ENCODE measurements at regions not wholly inside any gene's neighbourhood (a gene's known extent, or its start where the extent isn't known, plus 50 kb on each side); places are given as distances from the start of the nearest gene placed in this dataset.

GRCh38 chr11:90930252-90930651 is 707.4 kb upstream of the CHORDC1 start:
- DNase-seq (ENCODE audit: low read depth in 4 of 4, low spot score in 3 of 4): no peak

GRCh38 chr11:90919332-90919731 is 696.5 kb upstream of the CHORDC1 start:
- no peak for DNase-seq (ENCODE audit: low read depth in 4 of 4, low spot score in 3 of 4)

- DNase-seq (ENCODE audit: low read depth in 4 of 4, low spot score in 3 of 4): no peak
Measured at GRCh38 chr11:90916706-90917105, 693.9 kb upstream of the CHORDC1 start.

DNA sequence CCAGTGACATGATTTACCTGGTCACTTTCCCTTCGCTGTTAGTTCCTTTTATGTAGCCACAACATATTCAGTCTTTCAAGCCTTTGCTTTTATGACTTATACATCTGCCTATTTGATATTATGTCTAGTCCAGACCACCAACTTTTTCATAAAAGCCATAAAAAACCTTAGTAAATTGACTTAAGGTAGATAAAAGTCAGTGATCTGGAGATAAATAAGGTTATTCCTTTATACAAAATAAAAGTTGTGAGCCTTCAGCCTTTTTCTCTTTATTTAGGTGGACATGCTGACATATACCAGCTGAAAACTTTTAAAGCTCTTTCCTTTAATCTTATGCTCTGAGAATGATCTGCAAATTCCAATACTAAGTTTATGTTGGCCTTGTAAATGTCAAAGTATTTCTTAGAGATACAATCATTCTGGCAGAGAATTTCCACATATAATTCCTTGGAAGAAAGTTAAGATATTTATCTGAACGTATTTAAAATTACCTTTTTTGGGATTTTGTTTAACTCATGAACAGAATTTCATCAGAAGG is 690.4 kb upstream of the CHORDC1 start:
- no peak for DNase-seq (ENCODE audit: low read depth in 4 of 4, low spot score in 3 of 4)

DNA sequence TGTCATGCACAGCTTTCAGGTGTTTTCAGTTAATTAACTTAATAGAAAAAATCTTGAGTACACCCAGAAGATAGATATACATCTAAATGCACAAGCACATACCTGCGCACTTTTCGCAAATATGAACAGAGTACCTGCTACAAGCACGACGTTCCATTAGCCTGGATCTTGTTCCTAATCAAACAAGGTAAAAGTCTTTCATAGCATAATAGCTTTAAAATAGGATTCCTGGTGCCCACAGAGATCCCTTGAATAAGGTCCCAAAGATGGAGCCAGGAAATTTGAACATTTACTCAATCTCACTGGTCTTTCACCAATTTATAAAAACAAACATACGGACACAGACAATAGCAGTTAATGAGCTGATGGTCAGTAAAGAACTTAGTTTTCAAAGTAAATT is 689.8 kb upstream of the CHORDC1 start:
- DNase-seq (ENCODE audit: low read depth in 4 of 4, low spot score in 3 of 4): no peak

DNA sequence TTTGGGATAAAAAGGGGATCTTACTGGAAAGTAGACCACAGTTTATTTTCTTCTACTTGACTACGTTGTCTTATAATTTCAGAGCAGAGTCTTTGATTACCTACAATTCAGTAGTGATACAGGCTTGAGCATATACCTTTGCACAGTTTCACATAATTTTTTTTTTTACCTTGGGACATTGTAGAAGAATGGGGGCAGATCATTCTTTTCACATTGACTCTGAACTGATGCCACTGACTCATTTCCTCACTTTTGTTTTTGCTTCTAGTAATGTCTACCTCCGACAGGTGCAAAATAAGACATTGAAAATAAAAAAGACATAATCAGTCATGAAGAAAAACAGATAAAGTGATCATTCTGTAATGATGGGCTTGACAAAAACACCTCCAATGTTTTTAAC is 688.3 kb upstream of the CHORDC1 start:
- DNase-seq (ENCODE audit: low read depth in 4 of 4, low spot score in 3 of 4): no peak

GRCh38 chr11:90908074-90908473 is 685.2 kb upstream of the CHORDC1 start:
- DNase-seq (ENCODE audit: low read depth in 4 of 4, low spot score in 3 of 4): no peak

- no peak for DNase-seq (ENCODE audit: low read depth in 4 of 4, low spot score in 3 of 4)
Measured at GRCh38 chr11:90895850-90896249, 673.0 kb upstream of the CHORDC1 start.

- DNase-seq (ENCODE audit: low read depth in 4 of 4, low spot score in 3 of 4): no peak
Measured at GRCh38 chr11:90890347-90890746, 667.5 kb upstream of the CHORDC1 start.

DNA sequence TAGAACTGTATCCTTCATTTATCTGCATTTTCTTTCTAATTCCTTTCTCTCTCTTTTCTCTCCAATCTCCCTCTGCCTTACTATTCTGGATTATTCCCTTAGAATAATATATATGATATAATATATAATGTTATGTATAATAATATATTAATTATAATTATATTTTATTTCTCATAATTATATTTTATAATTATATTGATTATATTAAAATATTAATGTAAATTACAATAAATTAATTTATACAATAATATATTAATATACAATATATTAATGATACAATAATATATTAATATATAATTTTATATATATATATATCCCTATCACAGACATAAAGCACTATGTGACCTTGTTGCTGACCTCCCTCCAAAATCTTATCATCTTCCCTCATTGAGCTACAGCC is 661.3 kb upstream of the CHORDC1 start:
- DNase-seq (ENCODE audit: low read depth in 4 of 4, low spot score in 3 of 4): no peak

GRCh38 chr11:90874986-90875385 is 652.1 kb upstream of the CHORDC1 start:
- DNase-seq (ENCODE audit: low read depth in 4 of 4, low spot score in 3 of 4): no peak

DNA sequence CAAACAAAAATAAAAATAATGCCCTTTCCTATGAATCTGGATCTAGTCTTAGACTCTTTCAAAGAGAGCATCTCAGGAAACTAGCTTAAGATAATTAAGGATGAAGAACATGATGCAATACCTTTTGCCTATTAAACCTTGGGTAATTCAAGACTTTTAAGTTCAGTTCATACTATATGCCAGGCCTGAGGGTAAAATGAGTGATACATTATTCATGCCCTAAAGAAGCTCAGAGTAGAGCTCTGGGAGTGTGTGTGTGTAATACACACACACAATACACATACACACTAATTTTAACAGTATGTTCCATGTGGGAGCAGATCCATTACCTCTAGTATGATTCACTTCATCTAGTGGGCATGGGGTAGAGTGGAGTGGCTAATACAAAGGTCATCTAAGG is 651.4 kb upstream of the CHORDC1 start:
- no peak for DNase-seq (ENCODE audit: low read depth in 4 of 4, low spot score in 3 of 4)

DNA sequence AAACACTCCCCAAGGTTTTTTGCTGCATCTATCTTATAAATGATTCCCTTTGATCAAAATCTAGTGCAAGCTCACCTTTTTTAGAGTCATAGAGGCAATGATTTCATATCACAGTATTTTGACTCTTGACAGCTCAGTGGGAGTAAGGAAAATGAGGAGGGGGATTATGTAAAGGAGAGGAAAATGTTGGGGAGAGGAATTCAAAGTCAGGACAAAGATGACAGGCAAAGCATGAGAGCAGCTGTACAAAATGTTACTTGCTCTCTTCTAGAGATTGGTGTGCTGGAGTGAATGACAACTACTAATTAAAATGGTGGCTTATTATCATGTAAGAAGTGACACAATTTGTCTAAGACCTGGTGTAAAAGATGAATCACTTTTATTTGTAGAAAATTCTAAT is 644.6 kb upstream of the CHORDC1 start:
- DNase-seq (ENCODE audit: low read depth in 4 of 4, low spot score in 3 of 4): no peak

DNA sequence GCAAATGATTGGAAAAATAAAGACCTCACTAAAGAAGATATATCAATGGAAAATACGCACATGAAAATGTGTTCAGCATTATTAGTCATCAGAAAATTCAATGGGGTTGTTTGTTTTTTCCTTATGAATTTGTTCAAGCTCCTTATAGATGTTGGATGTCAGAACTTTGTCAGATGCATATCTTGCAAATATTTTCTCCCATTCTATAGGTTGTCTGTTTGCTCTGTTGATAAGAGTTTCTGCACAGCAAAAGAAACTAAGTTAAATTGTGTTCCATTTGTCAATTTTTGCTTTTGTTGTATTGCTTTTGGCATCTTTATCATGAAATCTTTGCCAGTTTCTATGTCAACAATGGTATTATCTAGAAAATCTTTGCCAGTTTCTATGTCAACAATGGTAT is 633.9 kb upstream of the CHORDC1 start:
- DNase-seq (ENCODE audit: low read depth in 4 of 4, low spot score in 3 of 4): no peak

DNA sequence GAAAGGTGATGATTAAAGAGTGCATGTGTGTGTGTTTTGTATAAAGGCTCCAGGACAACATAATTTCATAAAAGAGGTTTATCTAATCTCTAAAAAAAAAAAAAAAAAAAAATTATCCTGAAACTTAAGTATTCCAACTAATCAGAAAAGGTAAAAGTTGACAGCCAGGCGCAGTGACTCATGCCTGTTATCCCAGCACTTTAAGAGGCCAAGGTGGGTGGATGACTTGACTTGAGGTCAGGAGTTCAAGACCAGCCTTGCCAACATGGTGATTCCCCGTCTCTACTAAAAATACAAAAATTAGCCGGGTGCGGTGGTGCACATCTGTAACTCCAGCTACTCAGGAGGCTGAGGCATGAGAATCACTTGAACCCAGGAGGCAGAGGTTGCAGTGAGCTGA is 632.7 kb upstream of the CHORDC1 start:
- no peak for DNase-seq (ENCODE audit: low read depth in 4 of 4, low spot score in 3 of 4)

- DNase-seq (ENCODE audit: low read depth in 4 of 4, low spot score in 3 of 4): no peak
Measured at GRCh38 chr11:90851196-90851595, 628.3 kb upstream of the CHORDC1 start.

DNA sequence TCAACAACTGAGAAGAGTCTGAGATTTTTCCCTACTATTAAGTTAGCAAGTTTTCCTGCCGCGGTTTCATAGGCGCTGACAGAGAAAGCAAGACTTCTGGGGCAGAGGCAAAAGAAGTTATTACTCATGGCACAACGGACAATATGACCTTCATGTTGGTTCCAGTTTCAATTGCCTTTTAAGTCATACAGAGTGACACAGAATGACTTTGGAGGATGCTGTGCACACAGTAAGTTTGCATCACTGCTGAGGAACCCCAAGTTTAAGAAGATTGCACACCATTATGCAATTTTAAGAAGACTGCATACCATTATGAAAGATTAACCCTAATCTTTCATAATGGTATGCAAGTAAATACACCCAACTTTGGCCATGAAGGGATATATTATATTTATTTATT is 626.5 kb upstream of the CHORDC1 start:
- no peak for DNase-seq (ENCODE audit: low read depth in 4 of 4, low spot score in 3 of 4)

DNA sequence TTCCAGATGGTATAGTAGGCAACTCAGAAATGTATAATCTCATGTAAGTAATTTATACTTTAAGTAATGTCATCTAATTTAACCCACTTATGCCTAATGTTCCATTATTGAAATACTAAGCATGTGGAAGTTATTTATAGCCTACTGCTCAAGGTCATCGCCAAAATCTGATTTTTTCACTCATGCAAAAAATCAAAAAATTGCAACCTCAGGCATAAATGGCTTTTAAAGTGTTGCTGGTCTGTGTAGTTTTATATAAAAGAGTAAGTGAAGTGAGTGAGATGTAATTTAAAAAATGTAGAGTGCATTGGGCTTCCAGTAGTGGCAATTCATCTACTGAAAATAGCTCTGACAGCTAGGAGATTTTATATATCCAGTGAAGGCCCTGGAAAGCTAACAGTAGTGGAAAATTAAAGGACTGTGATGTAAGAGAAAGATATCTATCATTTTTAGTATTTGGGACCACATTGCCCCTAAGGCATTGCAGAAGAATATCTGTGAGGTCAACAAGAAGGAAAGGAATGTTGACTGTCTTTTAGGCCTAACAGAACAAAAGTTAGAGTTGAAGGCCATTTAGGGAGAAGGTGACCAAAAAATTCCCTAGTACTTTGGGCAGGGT is 624.5 kb upstream of the CHORDC1 start:
- no peak for DNase-seq (ENCODE audit: low read depth in 4 of 4, low spot score in 3 of 4)

- DNase-seq (ENCODE audit: low read depth in 4 of 4, low spot score in 3 of 4): no peak
Measured at GRCh38 chr11:90846628-90847027, 623.8 kb upstream of the CHORDC1 start.

DNA sequence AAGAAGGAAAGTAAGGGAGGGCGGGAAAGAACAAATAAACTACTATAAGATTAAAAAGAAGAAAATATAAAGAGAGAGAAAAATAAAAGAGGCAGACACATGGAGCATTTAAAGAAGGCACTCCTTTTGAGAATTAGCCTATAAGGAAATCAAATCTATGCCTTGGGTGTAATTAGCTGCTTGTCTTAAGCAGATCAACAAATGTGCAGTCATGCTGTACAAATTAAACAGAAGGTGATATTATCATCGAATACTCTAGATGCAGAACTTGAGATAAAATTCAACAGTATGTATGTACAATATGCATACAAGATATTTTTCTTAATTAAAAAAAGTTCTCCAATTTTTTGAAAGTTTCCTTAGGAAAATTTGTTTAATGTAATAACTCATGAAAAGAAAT is 623.0 kb upstream of the CHORDC1 start:
- no peak for DNase-seq (ENCODE audit: low read depth in 4 of 4, low spot score in 3 of 4)

- DNase-seq (ENCODE audit: low read depth in 4 of 4, low spot score in 3 of 4): no peak
Measured at GRCh38 chr11:90845126-90845525, 622.3 kb upstream of the CHORDC1 start.

- no peak for DNase-seq (ENCODE audit: low read depth in 4 of 4, low spot score in 3 of 4)
Measured at GRCh38 chr11:90844041-90844440, 621.2 kb upstream of the CHORDC1 start.

- DNase-seq (ENCODE audit: low read depth in 4 of 4, low spot score in 3 of 4): no peak
Measured at GRCh38 chr11:90842681-90843080, 619.8 kb upstream of the CHORDC1 start.

Measured in left renal pelvis (tissue), 4 donors.